Vagina (tissue), 2 donors: ENCODE measurements at regions not wholly inside any gene's neighbourhood (a gene's known extent, or its start where the extent isn't known, plus 50 kb on each side); places are given as distances from the start of the nearest gene placed in this dataset.

Source experiments
- DNase-seq, 2 donors: peaks; one replicate each; pipeline ENCODE4 v3.0.0-alpha.2; 2017; ENCODE audit errors: extremely low spot score in 2 of 2
- H3K27ac ChIP-seq: fragments of 200-600 bp; sonication (generic); one replicate; pipeline ENCODE4 v1.5.1; 2019
- H3K27me3 ChIP-seq: fragments of 200-600 bp; sonication (generic); one replicate; pipeline ENCODE4 v1.5.1; 2019
- H3K36me3 ChIP-seq, 2 donors: fragments of 200-600 bp; sonication (generic); one replicate each; pipeline ENCODE4 v1.5.1; 2017 to 2019
- H3K4me1 ChIP-seq: fragments of 200-600 bp; sonication (generic); one replicate; pipeline ENCODE4 v1.5.1; 2019
- H3K4me3 ChIP-seq, 2 donors: fragments of 200-600 bp; sonication (generic); 1 replicate in 1 of 2; 2 replicates in 1 of 2; pipeline ENCODE4 v1.5.1; 2016 to 2019
- H3K9me3 ChIP-seq: fragments of 200-600 bp; sonication (generic); one replicate; pipeline ENCODE4 v1.5.1; 2019
- POLR2A ChIP-seq, 2 donors: fragments of 450-650 bp; IDR thresholded peaks; one replicate each; pipeline ENCODE4 v1.6.1; 2017; ENCODE audit warnings: antibody characterized with exemption in 2 of 2, mild to moderate bottlenecking in 2 of 2, moderate library complexity in 2 of 2
- POLR2AphosphoS5 ChIP-seq, 2 donors: sonication (generic); formaldehyde crosslinking; IDR thresholded peaks; one replicate each; pipeline ENCODE4 v1.9.0; 2017; ENCODE audit warnings: antibody characterized with exemption in 2 of 2, mild to moderate bottlenecking in 2 of 2, low read depth in 1 of 2; ENCODE audit not compliant: insufficient read depth in 1 of 2
- intact Hi-C: fragments of 100-400 bp; cut with DNase I; formaldehyde crosslinking; loops from one replicate; pipeline ENCODE4 v1.15.1; 2023
- TF ChIP-seq, protein P1 (sequence below), 3 experiments: fragments of 450-650 bp in 2 of 3; fragments of 200-600 bp in 1 of 3; sonication (generic) in 1 of 3; IDR thresholded peaks; one replicate each; pipeline ENCODE4 v1.5.1; 2017 to 2019; ENCODE audit warnings: antibody characterized with exemption in 3 of 3, mild to moderate bottlenecking in 2 of 3, moderate library complexity in 2 of 3

DNA sequence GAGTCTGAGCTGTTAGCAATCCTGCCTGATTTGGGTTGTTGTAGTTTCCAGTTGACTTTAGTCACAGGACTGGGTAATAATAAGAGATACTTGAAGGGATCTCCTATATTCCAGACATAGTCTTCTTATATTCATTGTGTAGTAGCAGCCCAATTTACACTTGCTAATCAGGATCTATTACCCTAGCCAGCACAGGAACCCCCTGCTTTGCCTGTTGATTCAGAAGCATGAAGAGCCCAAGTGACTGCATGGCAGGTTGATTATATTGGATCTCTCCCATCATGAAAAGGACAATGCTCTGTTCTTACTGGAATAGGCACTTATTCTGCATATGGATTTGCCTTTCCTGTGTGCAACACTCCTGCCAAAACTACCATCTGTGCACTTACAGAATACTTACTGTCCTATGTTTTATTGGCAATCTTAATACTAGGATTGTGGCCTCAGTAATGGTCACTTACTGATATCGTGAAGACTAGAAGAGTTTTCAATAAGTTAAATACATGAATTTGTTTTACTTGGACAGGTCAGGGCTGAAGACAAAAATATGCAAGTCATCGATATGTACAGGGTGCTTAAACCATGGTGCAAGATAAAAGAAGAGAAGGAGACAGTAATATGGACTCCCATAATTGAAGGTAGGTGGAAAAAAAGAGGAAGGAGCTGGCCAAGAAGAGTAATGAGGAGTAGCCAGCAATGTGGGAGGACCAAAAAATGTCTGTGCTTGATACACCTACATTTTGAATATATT is 304.1 kb downstream of the MCTP2 start:
- H3K27me3 ChIP-seq: no peaks in the 10 kb centered on the region
- no peak overlapping the region for H3K4me3 ChIP-seq
- no peak for TF ChIP-seq POLR2AphosphoS5 (IDR thresholded peaks at IDR 0.05; ENCODE audit: insufficient read depth in 1 of 2, low read depth in 1 of 2)
- TF ChIP-seq, protein P1, sequence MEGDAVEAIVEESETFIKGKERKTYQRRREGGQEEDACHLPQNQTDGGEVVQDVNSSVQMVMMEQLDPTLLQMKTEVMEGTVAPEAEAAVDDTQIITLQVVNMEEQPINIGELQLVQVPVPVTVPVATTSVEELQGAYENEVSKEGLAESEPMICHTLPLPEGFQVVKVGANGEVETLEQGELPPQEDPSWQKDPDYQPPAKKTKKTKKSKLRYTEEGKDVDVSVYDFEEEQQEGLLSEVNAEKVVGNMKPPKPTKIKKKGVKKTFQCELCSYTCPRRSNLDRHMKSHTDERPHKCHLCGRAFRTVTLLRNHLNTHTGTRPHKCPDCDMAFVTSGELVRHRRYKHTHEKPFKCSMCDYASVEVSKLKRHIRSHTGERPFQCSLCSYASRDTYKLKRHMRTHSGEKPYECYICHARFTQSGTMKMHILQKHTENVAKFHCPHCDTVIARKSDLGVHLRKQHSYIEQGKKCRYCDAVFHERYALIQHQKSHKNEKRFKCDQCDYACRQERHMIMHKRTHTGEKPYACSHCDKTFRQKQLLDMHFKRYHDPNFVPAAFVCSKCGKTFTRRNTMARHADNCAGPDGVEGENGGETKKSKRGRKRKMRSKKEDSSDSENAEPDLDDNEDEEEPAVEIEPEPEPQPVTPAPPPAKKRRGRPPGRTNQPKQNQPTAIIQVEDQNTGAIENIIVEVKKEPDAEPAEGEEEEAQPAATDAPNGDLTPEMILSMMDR (IDR thresholded peaks at IDR 0.05): no peak
- TF ChIP-seq POLR2A (IDR thresholded peaks at IDR 0.05): no peak
- no peaks in the 10 kb centered on the region for H3K4me1 ChIP-seq
- H3K9me3 ChIP-seq: no peaks in the 10 kb centered on the region
- intact Hi-C loops: no loop called here
- H3K27ac ChIP-seq: no peak overlapping the region
- DNase-seq: no peak
- no peaks in the 10 kb centered on the region for H3K36me3 ChIP-seq

DNA sequence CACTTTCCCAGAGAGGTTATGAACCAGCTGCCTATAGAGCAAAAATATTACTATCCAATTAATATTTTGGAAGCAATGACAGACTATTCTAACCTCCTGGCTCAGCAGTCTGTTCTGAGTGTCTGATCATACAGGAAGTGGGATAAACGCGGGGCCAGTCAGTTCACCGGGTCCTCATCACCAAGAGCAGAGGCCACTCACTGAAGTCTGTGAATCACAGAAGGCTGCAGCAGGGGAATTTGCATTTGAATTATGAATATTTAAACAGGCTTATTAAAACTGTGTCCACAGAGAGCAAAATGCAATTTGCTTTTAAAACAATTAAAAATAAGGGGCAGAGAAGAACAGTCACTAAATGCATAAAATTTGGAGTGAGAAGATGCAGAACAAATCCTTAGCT is 305.2 kb downstream of the MCTP2 start:
- Histone ChIP-seq H3K9me3 (no peaks in the 10 kb centered on the region), H3K4me1 (no peaks in the 10 kb centered on the region), H3K36me3 (no peaks in the 10 kb centered on the region), H3K27ac (no peak overlapping the region), H3K4me3 (no peak overlapping the region), H3K27me3 (no peaks in the 10 kb centered on the region)
- intact Hi-C loops: no loop called here
- TF ChIP-seq, protein P1 (IDR thresholded peaks at IDR 0.05): no peak
- no peak for TF ChIP-seq POLR2AphosphoS5 (IDR thresholded peaks at IDR 0.05; ENCODE audit: insufficient read depth in 1 of 2, low read depth in 1 of 2)
- no peak for TF ChIP-seq POLR2A (IDR thresholded peaks at IDR 0.05)
- DNase-seq: no peak

DNA sequence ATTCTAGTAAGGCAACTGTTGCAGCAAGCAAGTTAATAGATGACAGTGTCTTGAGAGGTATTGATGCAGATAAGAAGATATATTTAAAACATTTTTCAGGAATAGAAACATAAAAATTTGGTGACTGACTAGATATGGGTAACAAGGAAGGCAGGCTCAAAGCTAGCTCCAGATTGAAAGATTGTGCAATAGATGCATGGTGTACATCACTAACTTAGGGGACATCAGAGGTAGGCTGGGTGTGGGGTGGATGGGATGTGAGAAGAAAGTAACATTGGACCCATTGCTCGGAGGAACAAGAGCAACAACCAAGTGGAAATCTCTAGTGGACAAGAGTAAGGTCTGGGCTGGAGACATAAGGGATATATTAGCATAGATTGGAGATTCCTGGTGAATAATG is 306.9 kb downstream of the MCTP2 start:
- TF ChIP-seq POLR2A (IDR thresholded peaks at IDR 0.05) (no peak), POLR2AphosphoS5 (IDR thresholded peaks at IDR 0.05; ENCODE audit: insufficient read depth in 1 of 2, low read depth in 1 of 2) (no peak)
- TF ChIP-seq, protein P1 (IDR thresholded peaks at IDR 0.05): no peak

DNA sequence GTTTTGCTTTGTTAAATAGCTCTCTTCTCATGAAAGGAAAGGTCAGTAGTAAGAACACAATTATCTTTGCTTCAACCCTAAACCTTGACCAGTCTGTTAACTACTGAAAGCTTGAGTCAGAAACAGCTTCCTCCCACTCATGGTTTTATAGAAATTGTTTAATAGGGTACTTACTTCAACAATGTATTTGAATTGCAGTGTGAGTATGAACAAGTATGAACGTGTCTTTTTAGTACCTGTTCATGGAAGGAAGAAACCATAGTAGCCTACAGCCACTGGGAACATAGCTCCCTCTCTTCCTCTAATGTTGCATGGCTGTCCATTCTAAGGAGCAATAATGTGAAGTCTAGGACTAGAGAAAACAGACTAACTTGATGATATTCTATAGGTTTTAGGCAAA is 311.0 kb downstream of the MCTP2 start:
- DNase-seq: no peak
- Histone ChIP-seq H3K9me3 (no peaks in the 10 kb centered on the region), H3K36me3 (no peaks in the 10 kb centered on the region), H3K4me1 (no peaks in the 10 kb centered on the region), H3K27me3 (no peaks in the 10 kb centered on the region), H3K4me3 (no peak overlapping the region), H3K27ac (no peak overlapping the region)
- intact Hi-C loops: no loop called here
- TF ChIP-seq POLR2AphosphoS5 (IDR thresholded peaks at IDR 0.05; ENCODE audit: insufficient read depth in 1 of 2, low read depth in 1 of 2) (no peak), POLR2A (IDR thresholded peaks at IDR 0.05) (no peak)
- TF ChIP-seq, protein P1 (IDR thresholded peaks at IDR 0.05): no peak

More for the DNA sequence above, 306.9 kb downstream of the MCTP2 start:
- Histone ChIP-seq H3K4me3 (no peak overlapping the region), H3K4me1 (no peaks in the 10 kb centered on the region), H3K36me3 (no peaks in the 10 kb centered on the region), H3K9me3 (no peaks in the 10 kb centered on the region), H3K27me3 (no peaks in the 10 kb centered on the region), H3K27ac (no peak overlapping the region)
- no peak for DNase-seq
- intact Hi-C loops: no loop called here

DNA sequence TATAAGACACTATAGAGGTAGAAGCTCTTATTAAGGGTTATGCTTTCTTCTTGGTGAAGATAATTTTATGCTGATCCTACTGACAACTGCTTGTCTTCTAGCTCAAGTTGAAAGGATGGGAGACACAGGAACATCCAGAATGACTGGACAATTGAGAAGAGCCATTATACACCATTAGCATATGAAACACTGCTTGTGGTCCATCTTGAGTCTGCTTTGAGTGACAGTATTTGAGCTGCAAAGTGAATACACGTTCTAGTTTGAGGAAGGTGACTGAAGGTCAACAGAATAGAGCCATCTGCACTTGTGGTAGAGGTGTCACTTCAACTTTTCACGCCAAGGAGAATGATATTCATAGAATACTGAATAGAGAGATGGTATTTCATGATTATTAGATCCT is 315.4 kb downstream of the MCTP2 start:
- Histone ChIP-seq H3K27ac (no peak overlapping the region), H3K9me3 (no peaks in the 10 kb centered on the region), H3K4me1 (no peaks in the 10 kb centered on the region), H3K27me3 (no peaks in the 10 kb centered on the region), H3K4me3 (no peak overlapping the region), H3K36me3 (no peaks in the 10 kb centered on the region)
- DNase-seq: no peak
- intact Hi-C loops: no loop called here
- no peak for TF ChIP-seq POLR2AphosphoS5 (IDR thresholded peaks at IDR 0.05; ENCODE audit: insufficient read depth in 1 of 2, low read depth in 1 of 2)
- TF ChIP-seq, protein P1 (IDR thresholded peaks at IDR 0.05): no peak
- no peak for TF ChIP-seq POLR2A (IDR thresholded peaks at IDR 0.05)
